Lower leg skin (tissue), 4 donors: ENCODE measurements at regions not wholly inside any gene's neighbourhood (a gene's known extent, or its start where the extent isn't known, plus 50 kb on each side); places are given as distances from the start of the nearest gene placed in this dataset.

Experiments used
- DNase-seq, 2 donors: peaks; one replicate each; pipeline ENCODE4 v3.0.0-alpha.2; 2019; ENCODE audit warnings: low spot score in 2 of 2
- H3K4me3 ChIP-seq: fragments of 200-600 bp; sonication (generic); 2 replicates; pipeline ENCODE4 v1.5.1; 2017; ENCODE audit warnings: mild to moderate bottlenecking, low read depth; ENCODE audit not compliant: poor library complexity, severe bottlenecking
- POLR2A ChIP-seq, 2 donors: fragments of 450-650 bp; IDR thresholded peaks; one replicate each; pipeline ENCODE4 v1.6.1; 2016 to 2017; ENCODE audit warnings: antibody characterized with exemption in 2 of 2, mild to moderate bottlenecking in 1 of 2, moderate library complexity in 1 of 2
- WGBS, 2 donors: methylation state at CpG; one replicate each; pipeline ENCODE4 v1.1.5; 2018; 5-methylcytosine and 5-hydroxymethylcytosine counted together
- intact Hi-C: fragments of 100-400 bp; cut with DNase I; formaldehyde crosslinking; loops from one replicate; pipeline ENCODE4 v1.15.0; 2023; ENCODE audit warnings: low total_unique reads
- TF ChIP-seq, protein P1 (sequence below), 3 donors: fragments of 450-650 bp; IDR thresholded peaks; one replicate each; pipeline ENCODE4 v1.5.1; 2016; ENCODE audit warnings: antibody characterized with exemption in 3 of 3, mild to moderate bottlenecking in 3 of 3, moderate library complexity in 2 of 3

DNA sequence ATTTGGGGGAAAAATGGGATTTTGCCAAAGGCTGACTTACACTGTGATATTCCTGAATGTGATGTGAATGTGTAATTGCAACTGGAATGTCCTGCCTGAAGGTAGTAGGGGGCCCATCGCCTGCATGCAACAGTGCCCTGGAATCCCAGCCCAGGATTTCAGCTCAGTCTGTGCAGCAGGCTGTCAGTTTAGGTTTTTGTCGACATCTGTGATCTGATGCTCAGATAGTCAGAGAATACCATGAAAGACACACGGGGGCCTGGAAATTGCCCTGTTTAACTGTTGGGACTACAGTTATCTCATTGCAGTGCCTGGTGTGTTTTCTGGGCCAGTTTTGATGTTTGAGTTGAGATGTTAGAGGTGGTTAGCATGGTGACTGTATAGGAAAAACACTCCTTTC, 84.5 kb upstream of the HK2 start:
- no peak for DNase-seq
- no peak overlapping the region for H3K4me3 ChIP-seq
- TF ChIP-seq POLR2A (IDR thresholded peaks at IDR 0.05), result no peak
- 62 to 63% methylated on average over 3 of the region's 3 CpGs for WGBS, 2 donors
- intact Hi-C loops, result no loop called here

DNA sequence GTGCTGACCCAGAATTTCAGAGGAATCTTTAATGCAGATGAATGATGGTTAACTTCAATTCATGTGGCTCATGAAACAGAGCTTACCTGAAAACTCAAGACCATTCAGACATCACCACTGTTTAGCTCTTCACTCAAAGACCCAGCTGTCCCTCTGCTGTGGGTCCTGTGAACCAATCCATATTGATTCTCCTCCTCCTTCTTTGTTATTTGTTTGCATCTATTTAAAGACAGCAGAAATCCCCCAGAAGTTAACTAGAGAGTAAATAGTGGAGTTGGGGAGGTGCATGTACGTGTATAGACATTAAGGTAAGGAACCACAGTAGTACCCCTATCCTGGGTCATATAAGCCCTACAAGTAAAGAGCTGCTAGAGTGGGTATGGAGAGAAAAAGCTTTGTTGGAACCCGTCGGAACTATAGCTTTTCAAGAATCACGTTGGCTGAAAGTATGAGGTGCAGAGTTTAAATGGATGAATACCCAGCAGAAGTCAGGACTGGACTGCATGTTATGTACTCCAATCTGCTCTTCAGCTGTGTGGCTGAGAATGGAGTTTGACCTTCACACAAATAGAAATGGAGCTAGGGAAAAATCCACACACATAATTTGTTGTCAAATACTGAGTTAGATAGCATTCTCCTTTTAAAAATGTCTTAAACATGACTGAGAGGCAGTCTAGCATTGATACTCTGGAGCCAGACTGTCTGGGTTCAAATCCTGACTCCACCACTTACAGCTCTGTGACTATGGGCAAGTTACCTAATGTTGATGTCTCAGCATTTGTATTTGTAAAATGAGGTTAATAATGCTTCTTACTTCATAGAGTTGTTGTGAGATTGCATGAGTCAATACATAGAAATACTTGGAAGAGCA, 81.7 kb upstream of the HK2 start:
- TF ChIP-seq POLR2A (IDR thresholded peaks at IDR 0.05), result no peak
- TF ChIP-seq, protein P1, sequence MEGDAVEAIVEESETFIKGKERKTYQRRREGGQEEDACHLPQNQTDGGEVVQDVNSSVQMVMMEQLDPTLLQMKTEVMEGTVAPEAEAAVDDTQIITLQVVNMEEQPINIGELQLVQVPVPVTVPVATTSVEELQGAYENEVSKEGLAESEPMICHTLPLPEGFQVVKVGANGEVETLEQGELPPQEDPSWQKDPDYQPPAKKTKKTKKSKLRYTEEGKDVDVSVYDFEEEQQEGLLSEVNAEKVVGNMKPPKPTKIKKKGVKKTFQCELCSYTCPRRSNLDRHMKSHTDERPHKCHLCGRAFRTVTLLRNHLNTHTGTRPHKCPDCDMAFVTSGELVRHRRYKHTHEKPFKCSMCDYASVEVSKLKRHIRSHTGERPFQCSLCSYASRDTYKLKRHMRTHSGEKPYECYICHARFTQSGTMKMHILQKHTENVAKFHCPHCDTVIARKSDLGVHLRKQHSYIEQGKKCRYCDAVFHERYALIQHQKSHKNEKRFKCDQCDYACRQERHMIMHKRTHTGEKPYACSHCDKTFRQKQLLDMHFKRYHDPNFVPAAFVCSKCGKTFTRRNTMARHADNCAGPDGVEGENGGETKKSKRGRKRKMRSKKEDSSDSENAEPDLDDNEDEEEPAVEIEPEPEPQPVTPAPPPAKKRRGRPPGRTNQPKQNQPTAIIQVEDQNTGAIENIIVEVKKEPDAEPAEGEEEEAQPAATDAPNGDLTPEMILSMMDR (IDR thresholded peaks at IDR 0.05), result no peak
- intact Hi-C loops, result no loop called here
- WGBS, 2 donors, result 79 to 83% methylated on average over 4 of the region's 4 CpGs

DNA sequence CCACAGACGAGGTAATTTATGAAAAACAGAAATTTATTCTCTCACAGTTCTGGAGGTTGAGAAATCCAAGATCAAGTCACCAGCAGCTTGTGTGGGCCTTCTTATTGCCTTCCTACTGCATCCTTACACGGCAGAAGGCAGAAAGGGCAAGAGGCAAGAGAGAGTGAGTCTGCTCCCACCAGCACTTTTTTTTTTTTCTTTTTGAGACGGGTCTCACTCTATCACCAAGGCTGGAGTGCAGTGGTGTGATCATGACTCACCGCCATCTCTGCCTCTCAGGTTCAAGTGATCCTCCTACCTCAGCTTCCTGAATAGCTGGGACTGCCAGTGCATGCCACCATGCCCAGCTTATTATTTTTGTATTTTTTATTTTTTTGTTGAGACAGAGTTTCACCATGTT, 78.5 kb upstream of the HK2 start:
- 84 to 88% methylated on average over 4 of the region's 4 CpGs for WGBS, 2 donors
- TF ChIP-seq, protein P1 (IDR thresholded peaks at IDR 0.05), result no peak
- TF ChIP-seq POLR2A (IDR thresholded peaks at IDR 0.05), result no peak
- intact Hi-C loops, result no loop called here

More for the DNA sequence above, 81.7 kb upstream of the HK2 start:
- H3K4me3 ChIP-seq, result no peak overlapping the region
- no peak for DNase-seq

DNA sequence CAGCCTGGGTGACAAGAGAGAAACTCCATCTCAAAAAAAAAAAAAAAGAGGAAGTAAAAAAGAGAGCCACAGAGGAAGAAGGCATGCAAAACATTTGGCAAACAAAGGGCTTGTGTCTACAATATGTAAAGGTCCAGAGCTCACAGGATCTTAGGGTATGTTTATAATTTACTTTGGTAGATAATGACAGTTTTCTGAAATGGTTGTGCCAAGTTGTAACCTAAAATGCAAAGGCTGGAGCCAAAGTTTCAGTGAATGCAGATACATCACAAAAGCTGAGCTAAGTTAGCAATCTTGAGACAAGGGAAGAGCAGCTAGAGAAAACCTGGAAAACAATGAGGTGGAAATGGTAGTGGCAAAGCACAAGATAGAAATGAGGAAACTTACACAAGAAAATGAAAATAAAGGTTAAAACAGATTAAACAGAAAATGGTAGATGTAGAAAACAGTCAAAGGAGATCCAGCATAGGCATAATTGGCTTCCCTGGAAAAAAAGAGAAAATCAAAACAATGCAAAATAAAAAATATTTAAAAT, 77.5 kb upstream of the HK2 start:
- H3K4me3 ChIP-seq, result no peak overlapping the region
- DNase-seq, result no peak
- intact Hi-C loops, result no loop called here
- TF ChIP-seq, protein P1 (IDR thresholded peaks at IDR 0.05), result no peak
- TF ChIP-seq POLR2A (IDR thresholded peaks at IDR 0.05), result no peak

More for the DNA sequence above, 78.5 kb upstream of the HK2 start:
- H3K4me3 ChIP-seq, result no peak overlapping the region
- no peak for DNase-seq

DNA sequence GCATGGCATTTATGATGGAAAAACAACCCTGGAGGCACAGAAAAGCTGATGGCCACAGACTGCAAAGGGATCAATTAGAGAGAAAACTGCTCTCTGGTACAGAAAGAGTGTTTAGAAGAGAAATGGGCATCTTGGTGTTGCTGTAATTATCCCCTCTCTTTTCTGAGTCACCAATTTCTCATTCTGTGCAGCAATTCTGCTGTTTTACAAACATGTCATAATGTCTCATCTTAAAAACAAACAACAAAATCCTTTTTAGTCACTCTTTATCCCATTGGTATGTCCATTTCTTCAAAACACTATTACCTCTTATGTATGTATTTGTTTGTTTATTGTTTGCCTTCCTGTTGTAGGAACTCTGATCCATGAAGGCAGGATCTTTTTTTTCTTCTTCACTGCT, 73.9 kb upstream of the HK2 start:
- H3K4me3 ChIP-seq, result no peak overlapping the region
- DNase-seq, result no peak
- TF ChIP-seq, protein P1 (IDR thresholded peaks at IDR 0.05), result no peak
- no peak for TF ChIP-seq POLR2A (IDR thresholded peaks at IDR 0.05)
- intact Hi-C loops, result no loop called here

DNA sequence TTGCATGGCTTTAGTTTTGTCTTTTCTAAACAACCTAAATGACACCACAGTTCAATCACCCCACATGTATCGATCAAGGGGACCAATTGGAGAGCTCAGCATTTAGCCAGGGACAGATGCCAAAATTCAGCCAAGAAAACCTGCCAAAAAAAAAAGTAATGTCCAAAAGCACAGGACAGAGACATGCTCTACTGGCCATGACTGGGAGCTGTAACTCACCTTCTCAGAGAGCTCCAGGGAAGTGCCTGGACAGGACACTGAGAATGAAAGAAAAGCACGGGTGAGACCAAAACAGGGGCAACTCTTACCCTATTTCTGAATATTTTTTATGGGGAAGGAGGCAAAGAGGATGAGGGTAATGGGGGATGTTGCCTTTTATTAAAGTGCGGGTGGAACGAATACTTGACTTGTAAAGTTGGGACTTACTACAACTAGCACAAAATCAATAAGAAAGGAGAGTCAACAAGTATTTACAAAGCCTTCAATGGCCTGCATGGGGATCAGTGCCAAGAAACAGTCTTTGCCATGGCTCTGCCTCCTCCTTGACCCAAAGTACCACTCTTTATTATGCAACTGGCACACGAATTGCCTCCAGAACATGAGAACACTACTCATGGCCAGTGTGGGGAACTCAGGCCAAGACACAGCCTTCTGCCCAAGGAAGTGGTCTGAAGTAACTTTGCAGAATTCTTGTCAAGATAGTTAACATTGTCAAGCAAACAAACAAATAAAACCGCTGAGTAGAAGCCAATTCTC, 72.9 kb upstream of the HK2 start:
- no peak overlapping the region for H3K4me3 ChIP-seq
- TF ChIP-seq, protein P1 (IDR thresholded peaks at IDR 0.05), result no peak
- no peak for TF ChIP-seq POLR2A (IDR thresholded peaks at IDR 0.05)
- intact Hi-C loops, result no loop called here
- no peak for DNase-seq
- WGBS, 2 donors, result 83 to 84% methylated on average over 6 of the region's 6 CpGs
